Renal cortex interstitium (tissue), 11 donors: ENCODE measurements at regions not wholly inside any gene's neighbourhood (a gene's known extent, or its start where the extent isn't known, plus 50 kb on each side); places are given as distances from the start of the nearest gene placed in this dataset.
A peak's percentile ranks its signal among the peaks of the same experiment; 100 is the strongest.

Experiments used
- DNase-seq, 11 donors: peaks; one replicate each; pipeline ENCODE4 v3.0.0-alpha.2; 2013; ENCODE audit warnings: low read depth in 9 of 11, low spot score in 4 of 11; ENCODE audit errors: extremely low read depth in 1 of 11

DNA sequence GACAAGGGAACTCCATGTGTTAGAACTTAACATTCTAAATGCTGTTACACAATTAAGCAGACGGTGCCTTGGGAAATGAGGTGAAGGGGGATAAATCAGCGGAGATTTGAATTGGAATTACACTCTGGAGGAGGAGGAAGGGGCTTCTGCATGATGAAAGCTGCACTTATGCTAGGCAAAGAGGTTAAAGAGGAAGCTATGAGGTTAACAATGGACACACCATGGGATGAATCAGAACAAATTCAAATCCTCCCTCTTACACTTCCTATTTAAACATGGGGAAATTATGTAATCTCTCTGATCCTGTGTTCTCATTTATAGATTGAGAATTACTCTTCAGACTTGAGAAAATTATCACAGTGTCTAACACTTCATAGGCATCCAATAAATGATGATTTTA lies 121.5 kb upstream of the SIX2 start:
- DNase-seq = no peak

DNA sequence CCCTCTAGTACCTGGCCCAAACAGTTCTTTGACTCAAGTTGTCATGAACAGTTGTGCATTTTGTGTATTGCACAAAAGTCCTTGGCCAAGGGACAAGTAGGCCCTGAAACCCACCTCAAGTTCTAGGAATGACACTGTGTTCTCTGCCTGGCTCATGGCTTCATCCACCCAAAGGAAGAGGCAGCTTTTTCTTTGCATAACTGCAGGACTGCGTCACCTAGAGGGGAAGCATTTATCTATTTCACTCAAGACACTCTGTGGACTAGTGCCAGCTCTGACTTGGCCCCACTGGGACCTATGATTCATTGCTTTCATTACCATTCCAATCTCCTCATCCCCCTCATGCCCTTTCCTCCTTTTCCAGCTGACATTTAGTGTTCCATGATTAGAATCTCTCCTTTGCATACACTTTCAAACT lies 119.3 kb upstream of the SIX2 start:
- peak in 8 of 11 donors; percentile 9 to 62 (median 20) for DNase-seq

DNA sequence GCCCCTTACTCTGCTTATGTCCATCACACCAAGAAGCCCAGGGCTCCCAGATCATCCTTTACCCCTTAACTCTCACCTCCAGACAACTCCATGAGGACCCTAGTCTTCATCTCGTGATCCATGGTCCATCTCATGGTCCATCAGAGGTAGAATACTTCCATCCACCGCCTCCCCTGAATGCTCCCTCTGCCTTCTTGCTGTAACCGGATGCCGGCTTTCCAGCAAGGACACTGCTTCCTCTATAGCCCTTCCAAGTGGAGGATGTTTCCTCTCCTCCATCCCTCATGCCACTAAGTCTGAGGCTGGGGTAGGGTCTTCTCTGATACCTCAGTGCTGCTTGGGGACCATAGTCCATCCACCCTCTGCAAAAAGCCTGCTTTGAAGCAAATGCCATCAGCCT lies 118.6 kb upstream of the SIX2 start:
- DNase-seq = no peak

GRCh38 chr2:45127321-45127720 lies 118.1 kb upstream of the SIX2 start:
- DNase-seq = no peak

DNA sequence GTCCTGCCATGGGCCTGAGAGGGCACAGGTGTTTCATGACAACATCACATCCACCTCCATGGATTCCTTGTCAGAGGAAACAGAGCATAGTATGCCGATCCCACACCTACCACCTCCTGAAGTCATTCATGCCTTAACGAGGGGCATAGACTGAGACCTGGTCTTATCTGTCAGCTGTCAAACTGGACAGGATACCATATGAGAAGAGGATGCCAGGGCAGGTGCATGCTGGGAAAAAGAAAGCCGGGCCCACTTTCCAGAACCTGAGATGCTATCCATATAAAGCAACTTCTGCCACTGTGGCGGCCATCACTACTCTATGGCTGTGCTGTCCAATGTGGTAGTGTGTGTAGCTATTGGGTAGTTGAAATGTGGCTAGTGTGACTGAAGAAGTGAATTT lies 116.0 kb upstream of the SIX2 start:
- no peak for DNase-seq

DNA sequence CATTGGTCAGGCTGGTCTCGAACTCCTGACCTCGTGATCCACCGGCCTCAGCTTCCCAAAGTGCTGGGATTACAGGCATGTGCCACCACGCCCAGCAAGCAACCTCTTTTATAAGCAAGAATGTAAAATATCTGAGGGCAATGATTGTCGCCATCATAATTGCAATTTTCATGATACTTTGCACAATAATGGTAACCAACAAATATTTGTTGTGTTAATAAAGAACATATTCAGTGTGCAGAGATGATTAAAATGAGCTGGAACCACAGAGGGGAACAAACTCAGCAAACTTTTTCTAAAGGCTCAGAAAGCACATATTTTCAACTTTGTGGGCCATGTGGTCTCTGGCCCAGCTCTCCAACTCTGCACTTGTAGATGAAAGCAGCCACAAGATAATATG lies 115.2 kb upstream of the SIX2 start:
- DNase-seq = no peak

DNA sequence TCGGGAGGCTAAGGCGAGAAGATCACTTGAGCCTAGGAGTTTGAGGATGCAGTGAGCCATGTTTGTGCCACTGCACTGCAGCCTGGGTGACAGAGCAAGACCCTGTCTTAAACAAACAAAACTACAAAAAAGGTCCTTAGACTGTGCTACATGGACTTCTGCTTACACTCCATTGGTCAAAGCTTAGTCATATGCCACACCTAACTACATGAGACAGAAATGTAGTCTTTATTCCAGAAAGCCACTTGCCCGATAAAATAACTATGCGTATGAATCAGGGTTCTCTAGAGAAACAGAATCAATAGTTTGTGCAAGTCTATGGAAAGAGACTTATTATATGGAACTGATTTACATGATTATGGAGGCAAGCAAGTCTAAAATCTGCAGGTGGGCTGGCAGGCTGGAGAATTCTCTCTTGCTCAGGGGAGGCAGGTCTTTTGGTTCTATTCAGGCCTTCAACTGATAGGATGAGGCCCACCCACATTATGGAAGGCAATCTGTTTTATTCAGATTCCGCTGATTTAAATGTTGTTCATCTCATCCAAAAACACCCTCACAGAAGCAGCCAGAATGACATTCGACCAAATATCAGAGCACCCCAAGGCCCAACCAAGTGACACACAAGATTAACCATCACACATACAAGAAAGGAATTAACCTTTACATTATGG lies 114.4 kb upstream of the SIX2 start:
- DNase-seq = no peak

DNA sequence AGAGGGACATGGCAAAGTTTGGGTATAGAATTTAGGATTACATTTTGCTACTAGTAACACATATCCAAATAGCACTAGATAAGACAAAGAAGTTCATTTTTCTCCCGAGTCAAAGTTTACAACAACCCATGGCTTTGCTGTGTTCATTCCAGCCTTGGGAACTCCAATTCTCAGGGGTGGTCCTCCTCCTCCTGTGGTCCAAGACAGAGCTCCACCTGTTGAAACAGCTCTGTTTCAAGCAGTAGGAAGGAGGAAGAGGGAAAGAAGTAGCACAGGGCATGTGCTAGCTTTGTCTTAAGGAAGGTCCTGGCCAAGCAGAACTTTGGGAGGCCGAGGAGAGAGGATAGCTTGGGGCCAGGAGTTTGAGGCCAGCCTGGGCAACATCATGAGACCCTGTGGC lies 113.8 kb upstream of the SIX2 start:
- DNase-seq = no peak

DNA sequence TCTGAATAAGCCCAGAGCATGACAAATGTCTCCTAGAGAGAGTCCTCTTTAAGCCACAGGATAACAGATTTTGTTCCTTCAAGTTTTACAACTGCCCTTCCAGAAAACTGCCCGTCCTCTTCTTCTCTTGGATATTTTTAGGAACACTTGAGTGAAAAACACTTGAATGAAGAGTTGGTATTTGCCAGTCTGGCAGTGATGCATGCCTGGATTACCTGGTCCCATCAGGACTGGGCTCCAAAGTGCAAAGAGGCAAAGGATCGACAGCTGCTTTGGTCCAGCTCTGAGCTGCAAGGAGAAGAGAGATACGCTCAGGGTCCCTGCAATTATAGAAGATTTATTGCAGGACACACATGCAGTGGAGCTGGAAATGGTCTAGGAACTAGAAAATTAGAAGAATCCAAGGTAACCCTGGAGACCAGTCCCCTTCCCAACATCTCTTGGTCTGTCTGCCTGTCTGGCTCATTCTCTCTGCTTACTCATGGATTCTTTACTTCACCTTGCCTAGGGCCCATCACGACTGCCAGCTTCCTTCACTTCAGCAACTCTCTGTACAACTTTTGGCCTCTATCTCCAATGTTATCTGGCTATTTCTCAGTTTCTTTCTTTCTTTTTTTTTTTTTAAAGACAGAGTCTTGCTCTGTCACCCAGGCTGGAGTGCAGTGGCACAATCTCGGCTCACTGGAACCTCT lies 112.1 kb upstream of the SIX2 start:
- no peak for DNase-seq

- no peak for DNase-seq
These were observed 111.3 kb upstream of the SIX2 start for GRCh38 chr2:45120546-45120945.

GRCh38 chr2:45119855-45120254 lies 110.6 kb upstream of the SIX2 start:
- DNase-seq = no peak

- no peak for DNase-seq
These were observed 109.8 kb upstream of the SIX2 start for GRCh38 chr2:45119038-45119437.

- DNase-seq = no peak
These were observed 108.1 kb upstream of the SIX2 start for GRCh38 chr2:45117383-45117782.

DNA sequence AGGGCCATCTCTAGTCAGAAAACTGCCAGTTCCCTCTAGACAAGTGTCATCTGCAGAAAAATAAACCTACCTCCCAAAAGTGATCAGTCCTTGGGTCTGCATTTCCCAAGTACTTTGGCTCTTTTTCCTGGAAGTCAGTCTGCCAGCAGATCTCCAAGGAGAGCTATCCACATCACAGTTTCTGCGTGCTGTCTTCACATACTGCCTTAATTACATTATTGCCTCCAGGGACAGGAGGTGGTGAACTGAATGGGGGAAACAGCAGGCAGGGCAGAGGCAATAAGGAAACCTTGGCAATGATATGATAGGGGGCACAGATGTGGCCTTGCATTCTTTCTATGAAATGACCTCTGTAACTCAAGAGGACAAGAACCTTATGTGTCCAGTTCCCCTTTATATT lies 105.9 kb upstream of the SIX2 start:
- DNase-seq = no peak

DNA sequence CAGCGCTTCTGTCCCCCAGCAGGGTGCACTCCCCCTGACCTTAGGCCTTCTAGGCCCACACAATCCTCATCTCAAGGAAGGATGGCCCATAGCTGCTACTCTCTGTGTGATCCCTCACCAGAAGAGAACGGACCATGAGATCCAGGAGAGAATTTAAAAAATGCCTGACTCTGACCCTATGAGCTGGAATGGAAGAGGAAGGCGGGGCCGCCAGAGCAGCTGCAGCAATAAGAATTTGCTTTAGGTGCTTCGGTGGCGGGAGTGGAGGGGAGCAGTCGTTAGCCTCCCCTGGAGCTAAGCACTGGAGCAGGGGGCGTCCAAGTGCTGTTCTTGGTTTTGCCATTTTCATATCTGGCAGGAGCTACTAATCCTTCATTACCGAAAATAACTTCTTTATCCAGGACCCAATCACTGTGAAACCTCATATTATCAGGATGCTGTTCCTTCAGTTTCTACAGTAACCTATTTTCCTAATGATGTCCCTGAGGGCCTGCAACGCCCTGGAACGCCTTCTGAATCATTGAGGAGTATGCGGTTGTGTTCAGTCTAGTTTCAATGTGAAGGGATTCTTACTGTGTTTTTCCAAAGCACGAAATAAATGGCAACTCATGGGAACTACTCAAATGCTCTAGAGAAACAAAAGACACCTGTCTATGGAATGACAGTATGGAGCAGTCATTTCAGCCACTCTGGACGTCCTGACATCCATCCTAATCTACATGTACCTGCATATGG lies 105.1 kb upstream of the SIX2 start:
- no peak for DNase-seq

- no peak for DNase-seq
These were observed 103.5 kb upstream of the SIX2 start for GRCh38 chr2:45112750-45113149.

DNA sequence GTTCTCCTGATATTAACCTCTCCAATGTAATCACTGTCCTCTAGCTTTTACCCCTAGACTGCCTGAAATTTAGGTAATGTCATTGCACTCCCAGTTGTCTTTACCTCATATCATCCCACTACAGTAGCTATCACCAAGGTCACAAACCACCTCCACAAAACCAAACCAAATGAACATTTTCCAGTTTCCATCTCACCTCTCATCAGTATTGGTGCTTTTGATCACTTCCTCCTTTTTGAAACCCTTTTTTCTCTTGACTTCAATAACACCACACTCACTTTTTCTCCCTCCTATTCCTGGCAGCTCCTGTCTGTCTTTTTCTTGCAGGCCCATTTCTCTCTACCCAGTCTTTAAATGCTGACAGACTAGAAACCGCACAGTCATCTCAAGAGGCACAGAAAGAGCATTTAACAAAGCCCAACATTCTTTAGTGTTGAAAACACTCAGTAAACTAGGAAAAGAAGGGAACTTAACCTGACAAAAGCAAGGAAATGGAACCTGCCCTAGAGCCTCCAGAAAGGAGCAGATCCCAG lies 95.9 kb upstream of the SIX2 start:
- DNase-seq = no peak

DNA sequence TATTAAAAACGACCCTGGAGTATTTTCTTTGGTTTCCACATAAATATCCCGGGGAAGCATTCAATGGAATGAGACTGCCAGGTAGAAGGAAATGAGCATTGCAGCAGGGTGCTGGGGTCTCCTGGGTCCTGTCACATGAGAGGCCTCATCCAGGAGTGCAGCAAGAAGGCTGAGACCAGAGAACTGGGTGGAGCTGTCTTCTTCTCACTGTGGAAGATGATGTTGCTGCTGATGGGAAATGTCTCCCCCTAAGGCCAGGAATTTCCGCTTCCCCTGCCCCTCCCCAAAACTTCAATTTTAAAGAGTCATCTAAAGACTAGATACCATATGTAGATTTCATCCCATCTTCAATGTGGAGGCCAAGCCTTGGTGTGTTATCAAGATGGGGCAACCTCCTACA lies 95.2 kb upstream of the SIX2 start:
- DNase-seq = no peak

GRCh38 chr2:45103351-45104345 lies 94.4 kb upstream of the SIX2 start:
- DNase-seq = no peak
